ENCODE measurements at regions not wholly inside any gene's neighbourhood (a gene's known extent, or its start where the extent isn't known, plus 50 kb on each side); places are given as distances from the start of the nearest gene placed in this dataset.

DNA sequence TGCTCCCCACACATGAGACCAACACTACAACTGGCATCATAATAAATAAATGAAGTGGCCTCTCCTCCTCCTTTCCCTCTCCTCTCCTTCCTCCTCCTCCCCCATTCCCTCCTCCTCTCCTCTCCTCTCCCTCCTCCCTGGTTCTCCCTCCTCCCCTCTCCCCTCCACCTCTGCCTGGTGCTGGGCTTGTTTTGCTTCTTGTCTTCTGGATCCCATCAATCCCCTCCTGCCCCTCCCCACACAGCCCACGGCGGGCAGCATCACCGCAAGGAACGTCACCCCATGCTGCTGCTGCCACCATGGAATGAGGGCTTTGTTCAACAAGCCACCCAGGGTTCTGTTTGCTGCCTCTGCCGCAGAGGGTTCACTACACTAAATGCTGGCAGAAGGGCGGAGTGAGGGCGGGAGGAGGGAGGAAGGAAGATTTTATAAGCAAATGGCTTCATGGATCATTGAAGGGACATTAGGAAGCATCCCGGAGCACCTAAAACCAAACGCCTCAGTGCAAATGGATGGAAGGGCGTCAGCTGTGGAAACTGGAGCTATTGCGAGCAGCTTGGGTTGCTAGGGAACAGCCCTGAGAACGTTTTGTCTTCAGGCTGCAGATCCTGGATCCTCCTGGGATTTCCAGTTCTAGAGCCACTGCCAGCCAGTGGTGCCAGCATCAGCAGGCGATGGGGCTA lies 379.7 kb upstream of the ZMIZ1 start:
- DNase-seq (ENCODE audit: low read depth): no peak

DNA sequence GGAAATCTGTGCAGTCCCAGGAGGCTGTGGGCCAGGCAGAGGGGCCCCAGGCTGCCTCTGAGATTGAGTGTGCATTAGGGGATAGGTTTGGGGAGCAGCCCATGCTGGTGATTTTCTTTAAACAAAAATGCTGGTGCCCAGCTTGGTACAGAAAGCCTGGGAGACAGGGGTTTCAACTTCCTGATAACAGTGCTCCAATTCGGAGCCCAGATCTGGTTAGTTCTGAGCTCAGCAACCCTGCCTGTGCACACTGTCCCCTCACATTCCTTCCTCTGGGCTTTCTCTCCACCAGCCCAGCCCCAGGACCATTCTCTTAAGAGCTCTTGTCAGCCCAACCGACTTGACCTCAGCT lies 379.2 kb upstream of the ZMIZ1 start:
- DNase-seq (ENCODE audit: low read depth): no peak

DNA sequence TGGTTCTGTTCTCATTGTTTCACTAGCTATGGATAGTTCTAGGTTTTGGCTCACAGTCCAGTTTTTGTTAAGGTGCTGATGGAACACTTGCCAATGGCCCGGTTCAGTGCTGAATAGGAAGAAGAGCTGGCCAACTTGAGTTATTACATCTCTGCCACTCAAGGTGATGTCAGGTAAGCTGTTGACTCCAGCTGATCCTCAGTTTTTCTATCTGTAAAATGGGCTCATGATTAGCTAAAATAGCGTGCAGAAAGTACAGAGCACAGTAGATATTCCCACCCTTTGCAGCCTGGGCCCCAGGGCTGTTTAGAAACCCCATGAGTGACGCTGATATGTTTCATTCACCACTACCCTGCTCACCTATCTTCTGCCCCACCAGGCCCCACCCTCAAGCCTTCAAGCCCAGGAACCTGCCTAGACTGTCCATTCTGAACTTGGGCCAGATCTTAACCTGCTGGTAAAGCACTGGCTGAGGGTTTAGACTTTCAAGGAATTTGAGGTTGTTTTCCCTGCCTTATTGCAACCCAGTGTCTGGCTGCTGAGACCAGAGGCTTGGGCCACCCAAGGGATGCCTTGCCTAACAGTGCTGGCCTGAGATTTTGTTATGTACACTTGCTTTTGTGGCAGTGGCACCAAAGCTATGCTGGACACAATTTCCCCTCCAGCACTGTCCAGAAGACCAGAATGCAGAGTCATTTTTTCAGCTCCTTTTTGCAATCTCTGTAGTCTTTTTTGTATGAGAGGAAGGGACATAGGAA lies 378.2 kb upstream of the ZMIZ1 start:
- DNase-seq (ENCODE audit: low read depth): no peak

DNA sequence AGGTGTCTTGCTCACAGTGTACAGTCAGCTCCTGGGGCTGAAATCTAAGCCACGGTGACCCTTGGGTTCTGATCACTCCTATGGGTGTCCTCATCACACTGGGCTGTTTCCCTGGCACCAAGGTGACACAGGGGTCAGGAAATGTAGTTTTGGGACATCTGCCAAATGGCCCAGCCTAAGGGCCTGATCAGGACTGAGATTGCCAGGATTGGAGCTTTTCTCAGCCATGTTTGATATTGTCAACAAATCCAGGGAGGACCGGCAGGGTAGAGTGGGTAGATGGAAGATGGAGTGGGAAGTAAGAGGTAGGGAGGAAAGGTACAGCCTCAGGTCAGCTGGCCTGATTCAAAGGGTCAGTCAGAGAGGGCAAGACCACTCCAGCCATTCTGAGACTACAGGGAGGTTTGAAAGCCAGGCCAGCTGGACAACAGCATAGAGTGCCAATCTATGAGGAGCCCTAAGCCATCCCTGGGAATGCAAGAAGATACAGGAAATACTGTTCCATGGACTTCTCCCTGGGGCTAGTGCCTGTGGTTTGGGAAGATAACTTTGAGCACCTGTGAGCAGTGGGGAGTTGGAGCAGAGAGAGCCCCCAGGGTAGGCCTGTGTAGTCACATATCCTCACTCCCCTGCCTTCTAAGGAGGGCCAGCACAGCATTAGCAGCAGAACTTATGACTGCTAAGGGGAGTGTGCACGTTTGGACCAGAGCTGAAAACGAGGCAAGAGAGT lies 377.3 kb upstream of the ZMIZ1 start:
- DNase-seq (ENCODE audit: low read depth): no peak

DNA sequence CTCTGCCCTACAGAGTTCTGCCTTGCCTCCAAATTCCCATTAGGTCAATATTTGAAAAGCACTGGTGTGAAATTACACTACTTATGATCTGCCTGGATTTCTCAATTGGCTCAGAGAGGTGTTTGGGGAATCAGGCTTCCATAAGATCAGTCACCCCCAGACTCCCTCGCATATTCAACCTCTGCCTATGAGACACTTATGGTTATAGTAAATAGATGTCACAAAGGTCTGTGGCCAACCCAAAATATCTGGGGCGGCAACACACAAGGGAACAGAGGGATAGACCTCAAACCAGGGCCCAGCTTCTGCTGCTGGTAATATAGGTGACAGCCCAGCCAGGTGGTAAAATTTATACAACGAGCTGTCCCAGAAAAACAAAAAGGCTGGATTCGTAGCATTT lies 376.7 kb upstream of the ZMIZ1 start:
- DNase-seq (ENCODE audit: low read depth): no peak

DNA sequence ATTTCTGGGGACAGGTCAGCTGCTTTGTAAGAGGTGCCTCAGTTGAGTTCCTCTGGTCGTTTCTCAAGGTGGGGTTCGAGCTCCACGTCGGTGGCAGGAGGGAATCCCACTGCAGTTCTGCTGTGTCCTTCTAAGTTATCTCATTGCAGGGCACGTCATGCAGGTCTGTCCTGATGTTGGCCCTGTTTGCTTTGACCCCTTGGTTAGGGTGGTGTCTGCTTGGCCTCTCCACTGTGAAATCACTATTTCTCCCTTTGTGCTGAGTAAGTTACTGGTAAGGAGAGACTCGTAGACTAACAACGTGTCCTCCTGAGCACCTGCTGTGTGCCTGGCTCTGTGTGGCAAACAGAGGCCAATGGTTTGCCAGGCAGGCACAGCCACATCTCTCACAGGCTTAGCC lies 372.9 kb upstream of the ZMIZ1 start:
- DNase-seq (ENCODE audit: low read depth): no peak

DNA sequence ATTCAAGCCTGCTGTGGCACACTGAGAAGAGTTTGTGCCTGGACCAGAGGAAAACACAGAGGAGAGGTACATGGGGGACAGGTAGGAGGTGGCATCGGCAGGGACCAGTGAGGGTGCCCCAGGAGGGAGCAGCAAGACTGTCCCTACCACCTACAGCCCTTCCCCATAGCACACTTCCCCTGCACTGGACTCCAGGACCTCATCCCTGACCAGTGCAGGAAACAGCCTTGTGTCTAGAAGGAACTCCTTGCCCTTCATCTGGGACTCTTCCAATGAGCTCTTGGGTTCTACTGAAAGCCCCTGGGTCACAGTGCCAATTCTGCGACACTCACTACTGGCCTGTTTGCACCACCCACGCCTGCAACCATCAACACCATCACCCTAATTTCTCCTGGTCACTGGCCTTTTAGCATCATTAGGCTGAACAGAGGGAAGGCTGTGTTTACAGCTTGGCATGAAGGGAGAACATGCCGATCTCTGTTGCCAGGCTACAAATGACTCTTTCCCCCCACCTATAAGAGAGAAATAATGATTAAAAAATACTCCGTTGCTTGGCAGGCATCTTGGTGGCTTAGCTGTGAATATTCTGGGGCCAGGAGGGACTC lies 371.9 kb upstream of the ZMIZ1 start:
- no peak for DNase-seq (ENCODE audit: low read depth)

DNA sequence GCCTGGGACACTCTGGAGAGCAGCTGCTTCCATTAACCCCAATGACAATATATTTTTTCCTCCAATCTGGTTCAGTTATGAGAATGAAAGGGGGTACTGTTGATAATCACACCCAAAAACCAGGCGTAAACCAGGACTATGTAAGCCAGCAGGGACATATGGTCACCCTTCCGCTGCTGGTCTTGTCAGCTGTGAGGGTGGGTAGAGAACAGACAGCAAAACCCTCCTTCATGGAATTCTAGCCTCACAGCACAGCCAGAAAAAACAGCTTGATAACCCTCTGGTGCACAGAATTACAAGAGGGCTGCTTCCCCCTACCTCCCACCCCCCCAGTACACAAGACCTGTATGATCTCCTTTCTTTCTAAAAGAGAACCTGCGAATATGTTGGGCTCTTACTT lies 368.8 kb upstream of the ZMIZ1 start:
- DNase-seq (ENCODE audit: low read depth): no peak

DNA sequence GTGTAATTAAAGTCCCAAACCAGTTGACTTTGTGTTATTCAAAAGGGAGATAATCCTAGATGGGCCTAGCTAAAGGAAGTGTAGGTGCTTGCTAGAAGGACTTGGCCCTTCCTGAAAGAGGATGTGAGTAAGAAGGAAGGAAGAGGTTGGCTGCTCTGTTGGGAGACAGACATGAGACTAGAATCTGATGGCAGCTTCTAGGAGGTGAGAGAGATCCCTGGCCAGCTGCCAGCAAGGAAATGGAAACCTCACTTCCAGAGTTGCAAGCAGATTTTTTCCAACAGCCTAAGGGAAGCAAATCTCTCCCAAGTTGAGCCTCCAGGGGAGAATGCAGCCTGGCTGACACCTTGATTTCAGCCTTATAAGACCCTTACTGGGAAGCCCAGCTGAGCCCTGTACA lies 368.4 kb upstream of the ZMIZ1 start:
- DNase-seq (ENCODE audit: low read depth): no peak

DNA sequence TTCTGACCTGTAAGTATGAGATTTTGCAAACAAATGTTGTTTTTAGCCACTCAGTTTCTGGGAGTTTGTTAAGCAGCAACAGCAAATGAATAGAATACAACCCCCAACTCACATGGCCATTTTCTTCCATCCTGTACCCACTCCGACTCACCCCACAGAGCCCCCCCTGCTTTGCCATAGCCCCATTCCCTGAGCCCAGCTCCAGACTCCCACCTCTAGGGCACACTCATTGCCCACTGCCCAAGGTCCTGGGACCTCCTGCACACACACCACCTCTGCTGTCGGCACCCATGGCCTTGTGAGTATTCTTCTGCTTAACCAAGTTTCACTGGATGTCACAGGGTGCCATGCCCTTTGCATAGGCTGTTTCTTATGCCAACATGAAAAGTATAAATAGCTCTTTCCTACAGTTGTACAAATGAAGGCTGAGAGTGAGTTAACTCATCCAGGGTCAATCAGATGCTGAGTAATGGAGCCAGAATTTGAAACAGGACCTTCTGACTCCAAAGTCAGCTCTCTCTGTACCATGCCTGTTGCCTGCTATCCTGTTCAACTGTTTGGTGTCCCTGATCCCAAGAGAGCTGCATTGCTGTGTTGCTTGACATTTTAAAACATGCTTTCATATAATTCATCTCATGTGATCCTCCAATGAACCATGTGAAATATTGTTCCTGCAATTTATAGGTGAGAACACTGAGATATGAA lies 367.8 kb upstream of the ZMIZ1 start:
- DNase-seq (ENCODE audit: low read depth): no peak

DNA sequence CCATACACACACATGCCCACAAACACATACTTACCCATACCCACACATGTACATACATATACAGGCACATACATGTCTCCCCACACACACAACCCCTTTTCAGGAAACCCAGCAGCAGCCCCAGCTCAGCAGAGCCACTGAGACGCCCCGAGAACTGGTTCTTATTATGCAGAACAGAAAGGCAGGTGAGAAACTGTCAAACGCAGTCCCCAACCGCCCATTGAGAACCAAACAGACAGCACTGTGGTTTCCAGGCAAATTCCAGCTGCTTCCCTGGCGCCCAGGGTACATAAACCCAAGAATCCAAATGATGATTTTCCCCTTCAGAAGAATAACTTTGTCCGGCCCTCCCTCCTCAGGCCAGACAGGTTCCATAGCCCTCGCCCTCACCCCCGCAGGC lies 366.6 kb upstream of the ZMIZ1 start:
- DNase-seq (ENCODE audit: low read depth): no peak

DNA sequence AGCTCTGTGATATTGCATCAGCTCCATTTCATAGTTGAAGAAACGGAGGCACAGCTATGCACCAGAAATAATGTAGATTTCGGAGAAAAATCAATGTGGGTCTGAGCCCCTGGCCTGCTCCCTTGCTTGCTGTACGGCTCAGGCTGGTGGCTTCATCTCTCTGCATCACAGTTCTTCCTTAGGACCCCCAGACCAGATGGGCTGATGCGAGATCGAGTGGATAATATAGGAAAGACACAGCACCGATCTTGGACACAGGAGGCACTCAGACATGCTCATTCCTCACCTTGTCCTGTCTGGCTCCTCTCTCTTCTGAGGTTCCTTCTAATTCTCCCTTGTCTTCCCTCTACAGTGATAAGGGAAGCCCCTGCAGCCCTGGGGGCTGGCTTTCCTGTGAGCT lies 365.9 kb upstream of the ZMIZ1 start:
- no peak for DNase-seq (ENCODE audit: low read depth)

DNA sequence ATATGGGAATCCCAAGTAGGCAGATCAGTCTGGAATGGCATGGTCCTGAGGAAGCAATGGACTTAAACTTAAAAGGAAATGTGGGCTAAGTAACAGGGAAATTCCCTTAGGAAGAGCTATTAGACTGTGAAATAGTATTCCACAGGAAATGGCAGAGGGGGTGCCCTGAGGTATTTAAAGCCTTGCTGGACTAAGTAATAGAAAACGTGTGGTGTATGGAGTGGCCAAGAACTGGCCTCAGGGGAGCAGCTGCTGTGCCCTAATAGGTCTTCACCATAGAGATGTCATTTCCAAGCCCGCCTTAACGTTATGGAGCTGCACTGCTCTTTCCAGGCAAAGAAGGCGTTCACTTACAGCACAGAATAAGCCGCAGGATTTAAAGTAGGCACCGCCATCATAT lies 365.2 kb upstream of the ZMIZ1 start:
- DNase-seq (ENCODE audit: low read depth): no peak

DNA sequence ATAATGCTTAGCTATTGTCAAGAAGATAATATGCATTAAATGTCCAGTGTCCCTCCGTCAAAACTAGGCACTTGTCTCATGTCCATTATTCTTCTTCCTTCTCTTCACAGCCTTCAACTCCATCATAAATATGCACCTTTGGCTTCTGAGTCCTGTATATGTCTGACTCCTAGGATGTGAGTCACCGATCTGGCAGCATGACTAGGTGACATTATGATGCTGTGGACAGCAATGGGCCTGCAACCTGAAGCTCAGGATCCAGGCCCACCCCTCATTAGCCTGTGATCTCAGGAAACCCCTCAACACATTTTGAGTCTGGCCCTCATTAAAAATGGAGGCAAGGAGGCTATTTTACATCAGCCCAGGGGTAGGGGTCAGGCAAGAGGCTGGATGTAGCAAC lies 362.5 kb upstream of the ZMIZ1 start:
- DNase-seq (ENCODE audit: low read depth): no peak

DNA sequence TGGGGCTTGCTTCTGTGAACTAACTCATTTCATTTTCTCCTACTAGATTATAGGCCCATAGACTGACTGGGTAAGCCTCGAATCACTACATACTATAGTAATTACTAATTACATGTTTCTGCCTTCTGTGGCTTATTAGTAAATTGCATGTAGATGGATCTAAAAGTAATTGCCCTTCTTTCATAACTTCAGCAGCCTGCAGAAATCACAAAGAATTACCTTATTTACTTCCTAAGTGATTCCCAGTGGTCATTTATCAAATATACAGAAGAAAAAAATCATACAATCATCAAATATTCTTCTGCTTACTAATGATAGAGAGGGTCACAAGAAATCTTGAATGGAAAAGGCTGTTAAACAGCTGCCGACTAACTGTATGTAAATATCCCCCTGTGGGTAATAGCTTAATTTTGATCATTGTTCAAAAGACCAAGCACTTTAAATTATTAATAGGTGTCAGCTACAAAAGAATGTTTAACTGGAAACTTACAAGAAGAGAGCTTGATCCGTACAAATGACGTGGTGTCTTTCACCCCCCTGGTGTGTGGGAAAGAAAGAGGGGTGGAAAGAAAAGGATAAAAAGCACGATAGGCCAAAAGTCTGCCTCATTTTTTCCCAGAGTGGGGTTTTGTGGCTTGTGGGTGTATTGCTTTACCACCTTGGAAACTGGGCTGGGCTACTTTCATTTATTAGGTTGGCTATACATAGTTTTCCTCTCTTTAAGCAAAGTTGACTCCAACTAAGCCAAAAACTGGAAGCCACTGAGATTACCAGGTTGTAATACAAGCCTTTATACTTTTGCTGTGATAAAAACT lies 361.8 kb upstream of the ZMIZ1 start:
- no peak for DNase-seq (ENCODE audit: low read depth)

DNA sequence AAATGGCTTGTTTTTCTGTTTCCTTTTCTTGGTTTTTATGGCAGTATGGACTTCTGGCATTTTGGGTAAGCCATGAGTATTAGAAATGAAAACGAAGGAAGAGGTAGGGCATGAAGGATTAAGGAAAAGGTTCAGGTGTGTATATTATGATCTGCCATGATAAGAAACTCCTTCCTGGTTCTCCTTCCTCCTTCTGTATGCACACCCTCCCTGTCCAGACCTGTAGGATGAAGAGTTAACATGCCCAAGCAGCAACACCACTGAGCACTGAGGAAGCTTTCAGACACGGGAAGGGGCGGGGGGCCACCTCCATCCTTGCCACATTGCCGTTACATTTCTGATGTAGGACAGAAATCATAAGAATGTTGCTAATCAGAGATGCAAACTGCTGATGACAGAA lies 361.0 kb upstream of the ZMIZ1 start:
- DNase-seq (ENCODE audit: low read depth): no peak

DNA sequence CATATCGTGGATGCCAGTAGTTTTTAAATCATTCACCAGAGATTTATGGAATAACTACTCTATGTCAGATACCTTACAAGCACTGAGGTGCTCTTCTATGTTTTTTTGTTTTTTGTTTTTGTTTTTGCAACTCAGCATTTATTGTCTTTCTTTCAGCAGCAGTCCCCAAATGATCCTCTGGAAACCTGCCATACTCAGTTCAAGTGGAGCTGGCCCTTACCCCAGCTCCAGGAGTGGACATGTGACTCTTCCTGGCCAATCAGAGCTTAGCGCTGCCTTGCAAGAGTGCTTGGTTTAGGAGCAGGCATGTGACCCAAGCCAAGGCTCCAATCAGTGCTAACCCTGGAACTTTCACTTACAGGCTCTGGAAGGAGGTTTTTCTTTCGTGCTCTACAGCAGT lies 356.6 kb upstream of the ZMIZ1 start:
- DNase-seq (ENCODE audit: low read depth): no peak

DNA sequence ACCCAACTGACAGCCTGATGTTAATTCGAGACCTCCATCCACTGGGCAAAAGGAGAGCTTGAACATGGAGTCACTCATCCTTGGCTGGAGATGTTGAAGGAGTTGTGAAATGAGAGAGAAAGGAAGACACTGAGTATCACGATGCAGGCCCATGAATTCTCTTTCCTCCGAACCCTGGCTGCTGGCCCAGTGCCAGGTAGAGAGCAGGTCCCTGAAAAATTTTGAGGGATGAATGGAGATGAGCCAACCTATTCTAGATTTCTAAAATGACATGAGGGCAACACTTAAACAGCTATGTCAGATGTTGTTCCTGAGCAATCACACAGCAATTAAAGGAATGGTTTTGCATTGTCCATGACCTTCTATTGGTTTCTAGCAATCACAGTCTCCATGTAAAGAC lies 355.1 kb upstream of the ZMIZ1 start:
- no peak for DNase-seq (ENCODE audit: low read depth)

DNA sequence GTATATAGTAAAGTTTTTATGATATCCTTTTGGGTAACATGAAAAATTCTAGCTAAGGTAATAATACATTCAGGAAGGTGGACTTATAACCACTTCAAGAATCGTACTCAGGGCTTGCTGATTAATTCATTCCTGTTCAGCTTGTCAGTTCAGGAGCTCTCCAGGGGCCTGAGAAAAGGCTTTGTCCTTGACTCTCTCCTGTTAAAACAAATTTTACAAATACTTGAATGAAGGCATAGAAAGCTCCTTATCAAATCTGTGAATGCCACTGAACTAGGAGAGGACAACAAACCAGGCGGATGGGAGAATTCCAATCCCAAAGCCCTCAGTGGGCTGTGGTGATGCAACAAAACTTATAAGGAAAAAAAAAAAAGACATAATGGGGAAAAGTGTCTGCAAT lies 354.5 kb upstream of the ZMIZ1 start:
- no peak for DNase-seq (ENCODE audit: low read depth)

DNA sequence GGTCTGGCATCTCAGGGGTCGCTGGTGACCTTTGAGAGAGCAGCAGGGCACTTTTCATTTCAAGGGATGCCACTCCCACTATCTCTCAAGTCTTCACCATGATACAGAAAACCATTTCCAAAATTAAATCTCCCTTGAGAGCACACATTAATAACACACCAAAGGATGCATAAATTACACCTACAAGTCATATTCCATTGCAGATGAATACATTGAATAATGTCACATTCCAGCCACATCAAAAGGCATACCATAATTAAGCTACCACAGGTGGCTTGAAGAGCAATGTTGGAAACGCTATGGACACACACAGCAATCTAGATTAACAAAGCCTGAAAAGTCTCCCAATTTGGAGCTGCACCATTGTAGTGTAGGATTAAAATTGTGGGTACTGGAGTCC lies 353.3 kb upstream of the ZMIZ1 start:
- no peak for DNase-seq (ENCODE audit: low read depth)

DNA sequence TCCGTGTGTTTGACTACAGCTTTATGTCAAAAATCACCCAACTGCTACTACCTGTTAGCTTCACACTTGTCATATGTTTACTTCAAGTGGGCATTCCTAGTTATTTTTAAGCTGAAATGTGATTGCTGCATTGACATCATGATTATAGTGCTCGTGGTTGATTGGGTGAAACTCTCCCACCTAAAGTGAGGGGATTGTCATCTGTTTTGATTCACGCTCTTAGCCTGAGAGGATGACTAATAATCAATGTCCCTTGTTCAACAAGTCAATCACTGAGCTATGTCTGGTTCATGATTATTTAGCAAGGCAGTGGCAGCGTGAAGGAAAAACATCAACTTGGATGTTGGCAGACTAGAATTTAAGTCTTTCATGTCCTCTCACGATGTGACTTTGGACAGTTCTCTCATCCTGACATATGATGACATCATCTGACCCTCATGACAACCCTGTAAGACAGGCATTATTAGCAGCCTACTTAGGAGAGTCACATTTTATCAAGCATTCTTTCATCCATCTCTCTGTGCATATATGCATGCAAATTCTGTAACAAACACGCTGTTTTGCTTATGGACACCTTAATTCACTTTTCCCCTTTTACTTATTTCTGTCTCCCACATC lies 352.6 kb upstream of the ZMIZ1 start:
- no peak for DNase-seq (ENCODE audit: low read depth)
